GM23338 (cell line): ENCODE measurements at regions not wholly inside any gene's neighbourhood (a gene's known extent, or its start where the extent isn't known, plus 50 kb on each side); places are given as distances from the start of the nearest gene placed in this dataset.

Experiments used
- ATAC-seq: fragments of 200-7000 bp; cut with Tn5 transposase; 3 replicates; pipeline ENCODE4 v1.9.1; 2020
- DNase-seq: peaks from one replicate; pipeline ENCODE4 v3.0.0-alpha.2; 2015; ENCODE audit warnings: low spot score
- H2AFZ ChIP-seq: fragments of 200-600 bp; sonication (generic); 2 replicates; pipeline ENCODE4 v1.8.0; 2016; ENCODE audit warnings: antibody characterized with exemption, mild to moderate bottlenecking, moderate library complexity
- H3F3A ChIP-seq: fragments of 200-600 bp; sonication (generic); replicated peaks from 2 replicates; pipeline ENCODE4 v1.8.0; 2017; ENCODE audit warnings: antibody characterized with exemption, mixed run types, low read depth
- H3K27ac ChIP-seq: fragments of 200-600 bp; sonication (generic); 2 replicates; pipeline ENCODE4 v1.6.1; 2016; ENCODE audit warnings: low read depth
- H3K27me3 ChIP-seq: fragments of 200-600 bp; sonication (generic); 2 replicates; pipeline ENCODE4 v1.8.0; 2016; ENCODE audit warnings: mild to moderate bottlenecking, mixed run types, moderate library complexity; ENCODE audit not compliant: insufficient read depth
- H3K36me3 ChIP-seq: fragments of 200-600 bp; sonication (generic); 2 replicates; pipeline ENCODE4 v1.8.0; 2016; ENCODE audit warnings: mild to moderate bottlenecking; ENCODE audit not compliant: insufficient read depth
- H3K4me1 ChIP-seq: fragments of 200-600 bp; sonication (generic); 2 replicates; pipeline ENCODE4 v1.8.0; 2016; ENCODE audit warnings: mild to moderate bottlenecking, moderate library complexity; ENCODE audit not compliant: insufficient read depth
- H3K4me2 ChIP-seq: fragments of 200-600 bp; sonication (generic); 2 replicates; pipeline ENCODE4 v1.7.1; 2017; ENCODE audit warnings: mixed run types
- H3K4me3 ChIP-seq: fragments of 200-600 bp; sonication (generic); 2 replicates; pipeline ENCODE4 v1.6.1; 2016; ENCODE audit warnings: mixed run types
- H3K79me2 ChIP-seq: fragments of 200-600 bp; sonication (generic); replicated peaks from 2 replicates; pipeline ENCODE4 v1.8.0; 2017; ENCODE audit warnings: mild to moderate bottlenecking; ENCODE audit not compliant: insufficient read depth
- H3K9me2 ChIP-seq: fragments of 200-600 bp; sonication (generic); 2 replicates; pipeline ENCODE4 v1.8.0; 2017; ENCODE audit not compliant: insufficient read depth
- H4K20me1 ChIP-seq: fragments of 200-600 bp; sonication (generic); replicated peaks from 2 replicates; pipeline ENCODE4 v1.8.0; 2017; ENCODE audit warnings: mild to moderate bottlenecking; ENCODE audit not compliant: insufficient read depth
- H3K27ac Mint-ChIP-seq: 2 replicates; pipeline ENCODE4 v1.8.0; 2020; ENCODE audit warnings: inconsistent platforms, mild to moderate bottlenecking, moderate library complexity, mixed read lengths
- H3K27me3 Mint-ChIP-seq: 3 replicates; pipeline ENCODE4 v1.8.0; 2022; ENCODE audit warnings: low read depth, mild to moderate bottlenecking, moderate library complexity, mixed read lengths, inconsistent platforms; ENCODE audit not compliant: insufficient read depth, poor library complexity
- H3K36me3 Mint-ChIP-seq: 3 replicates; pipeline ENCODE4 v1.8.0; 2021; ENCODE audit warnings: low read depth, mild to moderate bottlenecking, inconsistent platforms, moderate library complexity, mixed read lengths
- H3K4me1 Mint-ChIP-seq: 3 replicates; pipeline ENCODE4 v1.8.0; 2020; ENCODE audit warnings: mild to moderate bottlenecking, inconsistent platforms, mixed read lengths
- H3K4me3 Mint-ChIP-seq: 3 replicates; pipeline ENCODE4 v1.8.0; 2021; ENCODE audit warnings: moderate library complexity, mild to moderate bottlenecking, inconsistent platforms, mixed read lengths
- H3K9me3 Mint-ChIP-seq: 3 replicates; pipeline ENCODE4 v1.8.0; 2020; ENCODE audit warnings: moderate library complexity, mild to moderate bottlenecking, inconsistent platforms, mixed read lengths
- CREB1 ChIP-seq: fragments of 250-450 bp; sonication (Bioruptor Pico); IDR thresholded peaks from 2 replicates; pipeline ENCODE4 v1.5.0; 2020; ENCODE audit warnings: low read depth, mild to moderate bottlenecking, moderate library complexity
- CTCF ChIP-seq, 2 experiments: fragments of 200-600 bp in 1 of 2; sonication (generic) in 1 of 2; conservative IDR thresholded peaks; 2 replicates each; pipeline versions ENCODE4 v1.5.1 to v1.6.1; 2016 to 2017; ENCODE audit warnings: antibody characterized with exemption in 2 of 2, low read depth in 2 of 2, mild to moderate bottlenecking in 2 of 2, moderate library complexity in 1 of 2
- ETS1 ChIP-seq: IDR thresholded peaks from 2 replicates; pipeline ENCODE4 v1.6.1; 2016; ENCODE audit warnings: antibody characterized with exemption
- EZH2 ChIP-seq: fragments of 200-600 bp; sonication (generic); IDR thresholded peaks from one replicate; pipeline ENCODE4 v1.8.0; 2017; ENCODE audit warnings: antibody characterized with exemption, mild to moderate bottlenecking, low read depth; ENCODE audit not compliant: unreplicated experiment
- EZH2phosphoT487 ChIP-seq: fragments of 200-600 bp; sonication (generic); IDR thresholded peaks from one replicate; pipeline ENCODE4 v1.8.1; 2018; ENCODE audit warnings: antibody characterized with exemption; ENCODE audit not compliant: unreplicated experiment
- NANOG ChIP-seq: IDR thresholded peaks from 2 replicates; pipeline ENCODE4 v1.6.1; 2016; ENCODE audit warnings: antibody characterized with exemption, borderline replicate concordance
- POLR2AphosphoS5 ChIP-seq: IDR thresholded peaks from 2 replicates; pipeline ENCODE4 v1.6.1; 2016; ENCODE audit warnings: antibody characterized with exemption, low read depth
- REST ChIP-seq: IDR thresholded peaks from one replicate; pipeline ENCODE4 v1.6.1; 2018; ENCODE audit warnings: antibody characterized with exemption; ENCODE audit not compliant: unreplicated experiment
- STAT1 ChIP-seq: IDR thresholded peaks from one replicate; pipeline ENCODE4 v1.6.1; 2016; ENCODE audit warnings: antibody characterized with exemption; ENCODE audit not compliant: unreplicated experiment
- ZNF114 ChIP-seq: fragments of 250-450 bp; sonication (Bioruptor Pico); IDR thresholded peaks from 2 replicates; pipeline ENCODE4 v1.5.0; 2020; ENCODE audit warnings: mild to moderate bottlenecking, moderate library complexity
- ZNF331 ChIP-seq: fragments of 250-450 bp; sonication (Bioruptor Pico); IDR thresholded peaks from 2 replicates; pipeline ENCODE4 v1.5.0; 2020; ENCODE audit warnings: low read depth, mild to moderate bottlenecking, moderate library complexity
- ZNF462 ChIP-seq: fragments of 250-450 bp; sonication (Bioruptor Pico); IDR thresholded peaks from 2 replicates; pipeline ENCODE4 v1.5.0; 2020; ENCODE audit warnings: mild to moderate bottlenecking, moderate library complexity

GRCh38 chr9:27672718-27673117, 99.4 kb upstream of the C9orf72 start (continued):
- TF ChIP-seq ZNF331 (CRISPR knock-in tag) (no peak), NANOG (no peak), CTCF (conservative IDR thresholded peaks at IDR 0.05; ENCODE audit: low read depth in 2 of 2) (no peak), EZH2phosphoT487 (no peak), ZNF114 (CRISPR knock-in tag) (no peak), STAT1 (no peak)

- H3K9me3 Mint-ChIP-seq: no peaks in the 10 kb centered on the region; the same call in 2 of the 3 replicates
- no peak for ATAC-seq
- no peak for TF ChIP-seq CREB1 (CRISPR knock-in tag)
- no peak for TF ChIP-seq REST
- no peak for TF ChIP-seq ETS1
- TF ChIP-seq ZNF331 (CRISPR knock-in tag): no peak
- TF ChIP-seq POLR2AphosphoS5: no peak
- TF ChIP-seq EZH2: no peak
- TF ChIP-seq ZNF462 (CRISPR knock-in tag): no peak
- no peak for TF ChIP-seq NANOG
These were observed 100.4 kb upstream of the C9orf72 start for GRCh38 chr9:27673641-27674040.

More at GRCh38 chr9:27673641-27674040, 100.4 kb upstream of the C9orf72 start:
- Histone ChIP-seq H3K27me3 (no peaks in the 10 kb centered on the region), H4K20me1 (no peaks in the 10 kb centered on the region), H3F3A (no peaks in the 10 kb centered on the region), H3K79me2 (no peaks in the 10 kb centered on the region), H3K4me3 (no peak overlapping the region), H2AFZ (no peak overlapping the region), H3K27ac (no peak overlapping the region), H3K4me2 (no peak overlapping the region), H3K9me2 (no peaks in the 10 kb centered on the region), H3K36me3 (no peaks in the 10 kb centered on the region), H3K4me1 (peaks cover 29% of the 10 kb centered on the region; the same call in 1 of the 2 replicates)
- Mint-ChIP-seq H3K27ac (no peak overlapping the region), H3K36me3 (no peaks in the 10 kb centered on the region), H3K4me3 (no peak overlapping the region), H3K4me1 (peaks cover 36% of the 10 kb centered on the region), H3K27me3 (peaks cover 6% of the 10 kb centered on the region)
- no peak for DNase-seq
